Effector CD8-positive, alpha-beta T cell (primary cell): ENCODE measurements at regions not wholly inside any gene's neighbourhood (a gene's known extent, or its start where the extent isn't known, plus 50 kb on each side); places are given as distances from the start of the nearest gene placed in this dataset.
"Not testable (repeated sequence)": the region's sequence is repeated elsewhere in the genome, so short reads cannot be mapped to it uniquely, and the experiment has no call there.

Experiments
- DNase-seq: peaks from one replicate; lab custom pipeline; 2025; lab: John Stamatoyannopoulos, UW

DNA sequence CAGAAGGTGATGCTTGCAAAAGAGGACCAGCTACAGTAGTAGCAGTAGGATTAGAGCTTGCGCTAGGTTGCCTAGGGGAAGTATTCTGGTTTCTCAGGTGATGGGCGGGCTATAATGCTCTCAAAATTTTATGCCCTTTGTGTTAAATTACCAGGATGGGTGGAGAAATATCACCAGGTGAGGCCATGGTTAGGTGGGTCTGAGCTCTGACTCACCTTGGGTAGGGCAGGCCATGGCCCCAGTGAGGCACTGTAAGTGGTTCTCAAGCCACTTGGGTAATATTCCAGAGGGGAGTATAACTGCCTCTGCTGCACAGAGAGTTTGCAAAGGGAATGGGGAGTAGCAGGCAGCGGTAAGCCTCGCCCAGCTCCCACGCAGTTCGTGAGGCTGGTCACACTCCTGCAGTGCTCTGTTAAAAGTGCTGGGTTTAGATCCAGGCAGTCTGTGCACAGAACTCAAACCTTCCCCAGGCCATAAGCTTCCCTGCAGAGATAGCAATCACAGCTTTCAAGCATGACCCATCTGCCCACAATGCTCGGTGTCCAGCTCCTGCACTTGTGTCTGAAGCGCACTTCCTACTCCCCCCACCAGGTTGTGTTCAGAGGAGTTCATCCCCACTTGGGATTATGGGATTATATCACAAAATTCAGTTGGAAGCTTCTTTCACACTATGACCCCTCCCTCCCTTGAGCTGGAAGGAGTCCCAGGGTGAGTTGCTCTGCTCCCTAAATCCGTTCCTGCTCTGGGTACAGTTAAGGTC lies 575.0 kb downstream of the CHSY3 start:
- no peak for DNase-seq

GRCh38 chr5:130476325-130476724 lies 572.1 kb downstream of the CHSY3 start:
- DNase-seq: no peak

DNA sequence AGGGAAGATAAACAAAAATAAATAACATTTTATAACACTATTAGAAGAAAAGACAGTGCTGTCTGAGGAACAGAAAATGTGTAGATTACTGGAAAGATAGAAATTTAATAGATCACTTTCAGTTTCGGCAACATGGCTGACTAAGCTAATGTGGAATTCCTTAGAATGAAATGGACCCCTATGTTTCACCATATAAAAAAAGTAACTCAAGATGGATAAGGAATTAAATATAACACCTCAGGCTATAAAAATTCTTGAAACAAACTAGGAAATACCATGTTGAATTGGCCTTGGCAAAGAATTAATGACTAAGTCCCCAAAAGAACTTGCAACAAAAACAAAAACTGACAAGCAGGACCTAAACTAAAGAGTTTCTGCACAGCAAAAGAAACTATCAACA lies 558.3 kb downstream of the CHSY3 start:
- no peak for DNase-seq

GRCh38 chr5:130455175-130455574 lies 550.9 kb downstream of the CHSY3 start:
- no peak for DNase-seq

- DNase-seq: no peak
Measured at GRCh38 chr5:130452744-130453143, 548.5 kb downstream of the CHSY3 start.

DNA sequence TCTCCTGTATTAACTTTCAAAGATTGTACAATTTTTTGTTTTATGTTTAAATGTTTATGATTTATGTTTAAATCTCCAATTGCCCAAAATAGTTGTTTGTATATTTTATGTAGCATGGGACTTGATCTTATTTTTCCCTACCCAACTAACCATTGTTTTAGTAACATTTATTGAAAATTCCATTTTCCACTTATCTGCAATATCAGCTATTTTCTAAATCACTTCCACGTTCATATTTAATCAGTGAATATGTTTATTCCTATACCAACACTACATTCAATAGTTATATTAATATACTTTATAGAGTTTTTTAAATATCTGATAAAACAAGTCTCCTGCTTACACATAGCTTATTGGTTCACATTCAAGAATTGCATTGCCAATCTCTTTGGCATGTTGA lies 532.2 kb downstream of the CHSY3 start:
- DNase-seq: no peak

DNA sequence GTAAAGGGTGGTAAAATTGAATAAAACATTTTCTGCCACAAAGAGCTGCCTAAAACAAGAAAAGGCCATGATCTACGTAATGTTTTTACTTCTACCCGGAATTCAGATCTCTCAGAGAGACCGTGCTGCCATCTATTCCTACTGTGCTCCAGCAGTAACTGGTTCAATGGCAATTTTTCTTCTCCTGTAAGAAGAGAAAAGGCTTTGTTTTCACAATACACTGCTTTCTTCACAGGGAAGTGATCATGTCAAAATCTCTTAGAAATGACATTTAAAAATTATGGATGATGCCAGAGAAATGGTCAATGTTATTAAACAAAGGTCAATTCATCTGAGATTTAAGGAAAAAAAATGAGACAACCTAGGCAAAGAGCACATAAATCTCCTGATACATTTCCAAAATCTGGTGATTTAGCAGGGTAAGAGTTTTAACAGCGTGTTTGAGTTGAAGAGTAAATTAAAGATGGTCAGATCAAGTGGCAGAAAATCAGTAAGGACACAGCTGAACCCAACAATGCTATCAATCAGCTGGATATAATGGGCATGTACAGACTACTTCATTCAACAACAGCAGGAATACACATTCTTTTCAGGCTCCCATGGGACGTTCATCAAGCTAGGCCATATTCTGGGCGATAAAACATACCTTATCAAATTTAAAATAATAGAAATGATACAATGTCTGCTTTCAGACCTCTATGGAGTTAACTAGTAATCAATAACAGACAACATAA lies 523.1 kb downstream of the CHSY3 start:
- DNase-seq: no peak

- no peak for DNase-seq
Measured at GRCh38 chr5:130425424-130425823, 521.2 kb downstream of the CHSY3 start.

GRCh38 chr5:130424341-130424740 lies 520.1 kb downstream of the CHSY3 start:
- DNase-seq: no peak

DNA sequence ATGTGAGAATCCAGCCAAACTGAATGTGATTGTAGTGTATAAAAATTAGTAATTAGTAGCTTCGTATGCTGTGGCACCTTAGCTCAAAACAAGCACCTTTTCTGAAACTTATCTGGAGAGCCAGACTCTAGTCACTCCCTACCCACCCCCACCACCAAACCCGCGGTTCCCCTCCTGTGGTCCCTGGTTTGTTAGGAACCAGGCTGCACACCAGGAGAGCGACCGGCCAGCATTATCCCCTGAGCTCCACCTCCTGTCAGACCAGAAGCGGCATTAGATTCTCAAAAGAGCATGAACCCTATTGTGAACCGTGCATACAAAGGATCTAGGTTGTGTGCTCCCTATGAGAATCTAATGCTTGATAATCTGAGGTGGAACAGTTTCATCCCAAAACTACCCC lies 498.6 kb downstream of the CHSY3 start:
- DNase-seq: no peak

- no peak for DNase-seq
Measured at GRCh38 chr5:130400091-130400490, 495.8 kb downstream of the CHSY3 start.

GRCh38 chr5:130398825-130399224 lies 494.6 kb downstream of the CHSY3 start:
- no peak for DNase-seq

DNA sequence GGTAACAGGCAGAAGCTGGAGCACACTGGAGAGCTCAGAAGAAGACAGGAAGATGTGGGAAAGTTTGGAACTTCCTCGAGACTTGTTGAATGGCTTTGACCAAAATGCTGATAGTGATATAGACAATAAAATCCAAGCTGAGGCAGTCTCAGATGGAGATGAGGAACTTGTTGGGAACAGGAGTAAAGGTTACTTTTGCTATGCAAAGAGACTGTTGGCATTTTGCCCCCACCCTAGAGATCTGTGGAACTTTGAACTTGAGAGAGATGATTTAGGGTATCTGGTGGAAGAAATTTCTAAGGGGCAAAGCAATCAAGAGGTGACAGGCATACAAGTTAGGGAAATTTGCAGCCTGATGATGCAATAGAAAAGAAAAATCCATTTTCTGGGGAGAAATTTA lies 493.5 kb downstream of the CHSY3 start:
- not testable (repeated sequence) for DNase-seq

DNA sequence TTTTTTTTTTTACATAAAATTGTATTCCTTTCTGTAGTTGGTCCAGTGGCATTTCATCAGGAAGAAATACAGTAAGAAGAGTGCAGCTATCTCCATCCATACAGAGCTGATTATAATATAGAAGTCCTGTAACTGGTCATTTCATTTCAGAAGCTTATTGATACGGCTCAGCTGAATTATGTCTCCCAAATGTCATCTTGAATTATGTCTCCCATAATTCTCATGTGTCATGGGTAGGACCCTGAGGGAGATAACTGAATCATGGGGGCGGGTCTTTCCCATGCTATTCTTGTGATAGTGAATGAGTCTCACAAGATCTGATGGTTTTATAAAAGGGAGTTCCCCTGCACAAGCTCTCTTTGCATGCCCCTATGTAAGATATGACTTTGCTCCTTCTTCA lies 492.9 kb downstream of the CHSY3 start:
- no peak for DNase-seq

DNA sequence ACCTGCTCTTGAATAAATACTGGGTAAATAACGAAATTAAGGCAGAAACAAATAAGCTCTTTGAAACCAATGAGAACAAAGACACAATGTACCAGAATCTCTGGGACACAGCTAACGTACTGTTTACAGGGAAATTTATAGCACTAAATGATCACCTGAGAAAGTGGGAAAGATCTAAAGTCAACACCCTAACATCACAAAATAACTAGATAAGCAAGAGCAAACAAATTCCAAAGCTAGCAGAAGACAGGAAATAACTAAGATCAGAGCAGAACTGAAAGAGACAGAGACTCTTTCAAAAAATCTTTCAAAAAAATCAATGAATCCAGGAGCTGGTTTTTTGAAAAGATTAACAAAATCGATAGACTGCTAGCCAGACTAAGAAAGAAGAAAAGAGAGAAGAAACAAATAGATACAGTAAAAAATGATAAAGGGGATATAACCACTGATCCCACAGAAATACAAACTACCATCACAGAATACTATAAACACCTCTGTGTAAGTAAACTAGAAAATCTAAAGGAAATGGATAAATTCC lies 487.5 kb downstream of the CHSY3 start:
- DNase-seq: not testable (repeated sequence)

GRCh38 chr5:130386155-130386554 lies 481.9 kb downstream of the CHSY3 start:
- DNase-seq: no peak

DNA sequence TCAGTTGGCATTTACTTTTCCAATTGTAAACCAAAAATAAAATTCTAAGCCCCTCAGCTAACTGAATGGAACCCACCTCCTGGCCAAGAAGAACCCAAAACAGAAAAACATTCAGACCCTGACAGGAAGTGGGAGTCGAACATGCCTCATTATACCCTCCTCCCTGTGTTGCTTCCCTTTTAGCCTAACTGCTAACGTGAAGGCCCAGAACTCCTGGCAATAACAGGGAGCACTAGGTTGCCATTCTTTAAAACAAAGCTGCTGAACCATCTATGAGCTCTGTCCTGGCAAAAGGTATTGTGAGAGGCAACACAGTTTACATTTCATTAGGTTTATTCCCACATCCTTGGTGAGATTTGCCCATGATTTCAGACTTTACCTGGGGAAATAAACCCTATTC lies 481.4 kb downstream of the CHSY3 start:
- no peak for DNase-seq

- no peak for DNase-seq
Measured at GRCh38 chr5:130365956-130366355, 461.7 kb downstream of the CHSY3 start.

DNA sequence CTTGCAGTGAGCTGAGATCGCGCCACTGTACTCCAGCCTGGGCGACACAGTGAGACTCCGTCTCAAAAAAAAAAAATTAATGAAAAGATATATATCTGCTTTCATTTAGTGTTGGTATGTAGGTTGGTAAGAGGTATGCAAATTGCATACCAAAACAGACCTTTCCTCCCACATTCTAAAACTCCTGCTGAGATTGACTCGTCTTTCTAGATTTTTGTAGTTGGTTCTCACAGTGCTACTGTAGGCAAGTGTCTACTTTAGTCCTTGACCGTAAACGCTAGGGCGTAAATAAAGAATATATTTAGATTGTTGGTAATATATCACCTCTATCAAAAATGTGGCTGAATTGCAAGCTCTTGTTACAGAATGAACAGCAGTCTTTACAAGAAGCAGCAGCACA lies 445.9 kb downstream of the CHSY3 start:
- no peak for DNase-seq

DNA sequence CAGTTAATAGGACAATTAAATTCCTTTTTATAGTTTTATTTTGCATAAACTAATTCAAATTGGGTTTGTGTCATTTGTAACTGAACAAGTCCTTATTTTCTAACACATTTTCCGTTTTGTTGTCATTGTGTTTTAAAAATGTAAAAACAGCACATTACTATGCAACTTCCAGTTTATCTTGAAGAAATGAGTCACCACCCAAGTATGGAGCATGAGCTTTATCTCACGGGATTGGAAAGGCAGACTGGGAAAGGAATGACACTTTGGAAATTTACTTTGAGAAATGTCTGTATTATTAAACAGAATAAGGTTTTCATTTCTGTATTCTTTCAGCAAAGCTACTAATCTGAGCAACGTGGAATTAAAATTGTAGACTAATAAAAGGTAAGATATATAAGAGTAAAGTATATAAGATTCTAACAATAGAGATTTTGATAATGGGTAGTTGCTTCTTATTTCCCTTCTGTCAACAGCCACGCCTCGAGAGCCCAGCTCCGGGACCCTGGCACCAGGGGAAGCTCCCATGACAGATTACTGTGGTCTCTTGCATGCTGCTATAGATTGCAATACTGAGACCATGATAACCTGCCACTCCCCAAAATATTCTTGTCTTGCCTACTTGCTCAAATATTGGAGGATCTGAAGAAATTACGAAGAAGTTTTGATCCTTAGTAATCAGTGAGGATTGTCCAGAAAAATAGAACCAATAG lies 433.1 kb downstream of the CHSY3 start:
- DNase-seq: no peak

DNA sequence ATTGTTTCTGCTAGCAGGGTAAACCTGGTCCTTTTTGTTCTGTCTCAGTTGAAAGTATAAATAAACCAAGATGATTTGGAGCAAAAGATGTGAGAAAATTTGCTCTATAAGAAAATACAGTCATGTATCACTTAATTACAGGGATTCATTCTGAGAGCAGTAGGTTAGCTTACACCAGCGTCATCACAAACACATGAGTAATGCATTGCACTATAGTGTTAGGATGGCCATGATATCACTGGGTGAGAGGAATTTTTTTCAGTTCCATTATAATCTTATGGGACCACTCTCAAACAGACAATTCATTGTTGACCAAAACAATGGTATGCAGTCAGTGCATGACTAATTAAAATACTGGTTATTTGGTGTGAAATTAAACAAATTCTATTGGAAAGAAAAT lies 430.9 kb downstream of the CHSY3 start:
- no peak for DNase-seq

DNA sequence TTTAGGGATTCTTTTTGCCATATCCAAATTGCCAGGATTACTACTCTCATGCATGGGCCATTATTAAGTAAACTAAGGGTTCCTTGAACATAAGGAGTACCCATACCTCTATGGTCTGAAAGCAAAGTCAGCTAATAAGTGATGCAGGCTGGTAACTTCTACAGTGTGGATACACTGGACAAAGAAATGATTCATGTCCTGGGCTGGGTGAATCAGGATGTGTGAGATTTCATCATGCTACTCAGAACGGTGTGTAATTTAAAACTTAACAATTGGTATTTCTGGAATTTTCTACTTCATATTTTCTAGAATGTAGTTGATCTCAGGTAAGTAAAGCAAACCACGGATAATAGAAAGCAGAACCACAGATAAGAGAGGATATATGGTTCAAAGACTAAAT lies 428.8 kb downstream of the CHSY3 start:
- no peak for DNase-seq

- no peak for DNase-seq
Measured at GRCh38 chr5:130331332-130331731, 427.1 kb downstream of the CHSY3 start.
